MM.1S (cell line): ENCODE measurements at regions not wholly inside any gene's neighbourhood (a gene's known extent, or its start where the extent isn't known, plus 50 kb on each side); places are given as distances from the start of the nearest gene placed in this dataset.

Source experiments
- EZH2 ChIP-seq: fragments of 300-600 bp; sonication (generic); optimal IDR thresholded peaks from 2 replicates; pipeline ENCODE3; 2017; ENCODE audit warnings: low read depth, mild to moderate bottlenecking, antibody characterized with exemption, low read length, mixed read lengths
- EZH2phosphoT487 ChIP-seq: fragments of 300-600 bp; sonication (generic); IDR thresholded peaks from 2 replicates; pipeline ENCODE4 v1.6.1; 2018; ENCODE audit warnings: antibody characterized with exemption, low read length
- TF ChIP-seq, protein P1 (sequence below): fragments of 300-600 bp; sonication (generic); IDR thresholded peaks from 2 replicates; pipeline ENCODE4 v1.5.1; 2016; ENCODE audit warnings: antibody characterized with exemption, low read length, mixed read lengths

DNA sequence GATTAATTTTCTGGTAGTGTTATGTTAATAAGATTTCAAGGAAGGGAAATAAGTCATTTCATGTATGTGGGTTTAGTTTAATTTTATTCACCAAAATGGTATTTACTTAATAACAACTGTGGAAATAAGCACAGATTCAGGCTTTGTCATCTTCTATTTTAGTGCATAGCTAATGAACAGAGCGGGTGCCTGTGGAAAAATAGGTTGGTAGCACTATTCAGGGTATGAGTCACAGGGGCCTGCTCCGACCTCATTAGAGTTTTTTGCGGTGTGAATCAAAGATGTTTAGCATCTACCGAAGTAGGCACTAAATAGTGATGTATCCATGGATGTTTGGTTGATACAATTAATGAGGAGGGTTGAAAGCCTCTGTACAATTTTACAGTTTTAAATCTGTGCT lies 78.2 kb downstream of the FAT3 start:
- TF ChIP-seq, protein P1, sequence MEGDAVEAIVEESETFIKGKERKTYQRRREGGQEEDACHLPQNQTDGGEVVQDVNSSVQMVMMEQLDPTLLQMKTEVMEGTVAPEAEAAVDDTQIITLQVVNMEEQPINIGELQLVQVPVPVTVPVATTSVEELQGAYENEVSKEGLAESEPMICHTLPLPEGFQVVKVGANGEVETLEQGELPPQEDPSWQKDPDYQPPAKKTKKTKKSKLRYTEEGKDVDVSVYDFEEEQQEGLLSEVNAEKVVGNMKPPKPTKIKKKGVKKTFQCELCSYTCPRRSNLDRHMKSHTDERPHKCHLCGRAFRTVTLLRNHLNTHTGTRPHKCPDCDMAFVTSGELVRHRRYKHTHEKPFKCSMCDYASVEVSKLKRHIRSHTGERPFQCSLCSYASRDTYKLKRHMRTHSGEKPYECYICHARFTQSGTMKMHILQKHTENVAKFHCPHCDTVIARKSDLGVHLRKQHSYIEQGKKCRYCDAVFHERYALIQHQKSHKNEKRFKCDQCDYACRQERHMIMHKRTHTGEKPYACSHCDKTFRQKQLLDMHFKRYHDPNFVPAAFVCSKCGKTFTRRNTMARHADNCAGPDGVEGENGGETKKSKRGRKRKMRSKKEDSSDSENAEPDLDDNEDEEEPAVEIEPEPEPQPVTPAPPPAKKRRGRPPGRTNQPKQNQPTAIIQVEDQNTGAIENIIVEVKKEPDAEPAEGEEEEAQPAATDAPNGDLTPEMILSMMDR, result no peak
- TF ChIP-seq EZH2 (no peak), EZH2phosphoT487 (no peak)
